Hepatocyte (in vitro differentiated cells): ENCODE measurements at regions not wholly inside any gene's neighbourhood (a gene's known extent, or its start where the extent isn't known, plus 50 kb on each side); places are given as distances from the start of the nearest gene placed in this dataset. TPM values are rescaled to one million over a fixed set of nuclear protein-coding genes. Genes with fewer than 3 reads are reported as not detected.

ENCODE experiments used
- small RNA-seq: library from RNA; depleted of rRNA; stranded (forward); fragments of <200 nt; gene quantifications from one replicate; pipeline ENCODE3, GENCODE V24; 2014

Small RNAs in the stretch of these regions (small RNA-seq; reads per million reads assigned to genes)
- not detected for gene RNU6-1031P
